ENCODE measurements at regions not wholly inside any gene's neighbourhood (a gene's known extent, or its start where the extent isn't known, plus 50 kb on each side); places are given as distances from the start of the nearest gene placed in this dataset.

DNA sequence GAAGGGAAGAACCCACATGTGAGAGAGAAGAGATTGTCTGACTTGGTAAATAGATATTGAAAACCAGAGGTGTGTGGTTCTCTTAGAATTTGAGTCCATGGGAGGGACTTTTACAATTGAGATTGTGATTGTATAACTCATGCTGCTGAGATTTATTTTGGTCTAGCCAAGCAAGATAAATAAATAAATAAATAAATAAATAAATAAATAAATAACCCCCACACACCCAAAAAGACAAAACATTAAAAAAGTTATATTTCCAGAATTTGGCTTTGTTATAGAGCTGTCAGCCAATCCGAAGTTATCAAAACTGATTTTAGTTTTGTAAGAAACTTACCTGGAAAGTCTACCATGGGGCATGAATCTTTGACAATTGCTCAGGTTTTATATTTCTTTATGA, 416.6 kb downstream of the ZSWIM6 start:
- Histone ChIP-seq H3K23ac (ENCODE audit: low read depth, low read length, poor library complexity) (no peak overlapping the region), H3K79me1 (ENCODE audit: low read depth, low read length) (no peaks in the 10 kb centered on the region), H3K9me3 (replicated peaks in 1 of 2; ENCODE audit: control insufficient read depth in 2 of 2, insufficient read depth in 1 of 2, low read depth in 1 of 2, low read length in 2 of 2) (peaks cover 0 to 22% of the 10 kb centered on the region in 2 donors), H3K9ac (ENCODE audit: low read depth, low read length, poor library complexity) (no peak overlapping the region), H4K8ac (ENCODE audit: low read depth, low read length) (no peak overlapping the region), H3K14ac (ENCODE audit: low read length) (no peak overlapping the region), H2AFZ (ENCODE audit: low read length) (no peak overlapping the region), H3K27me3 (ENCODE audit: control insufficient read depth in 3 of 3, insufficient read depth in 3 of 3, low read depth in 1 of 3, low read length in 3 of 3) (no peaks in the 10 kb centered on the region), H3K4ac (ENCODE audit: low read length) (no peak overlapping the region), H2BK120ac (ENCODE audit: low read depth, low read length) (no peak overlapping the region), H3K4me3 (ENCODE audit: low read length in 2 of 2) (no peak overlapping the region), H2BK5ac (ENCODE audit: low read length) (no peak overlapping the region), H3K36me3 (replicated peaks in 1 of 2; ENCODE audit: control insufficient read depth in 2 of 2, insufficient read depth in 2 of 2, low read length in 2 of 2) (no peaks in the 10 kb centered on the region), H2AK5ac (ENCODE audit: low read depth, low read length) (no peak overlapping the region), H3K18ac (ENCODE audit: low read length) (no peak overlapping the region), H2BK12ac (ENCODE audit: low read length) (no peak overlapping the region), H3K4me2 (ENCODE audit: insufficient read depth, low read length, poor library complexity, severe bottlenecking) (no peak overlapping the region), H3K4me1 (ENCODE audit: control insufficient read depth in 2 of 2, insufficient read depth in 1 of 2, low read depth in 1 of 2, low read length in 2 of 2) (peaks cover 0 to 9% of the 10 kb centered on the region in 2 donors), H4K91ac (ENCODE audit: low read depth, low read length, poor library complexity) (no peak overlapping the region), H2BK15ac (ENCODE audit: low read length) (no peak overlapping the region), H3K27ac (replicated peaks; ENCODE audit: low read length) (no peak overlapping the region)
- DNase-seq (ENCODE audit: low spot score), result no peak
- WGBS, 2 donors (ENCODE audit: extremely low coverage in 2 of 2, insufficient read length in 2 of 2, insufficient replicate concordance in 1 of 2), result no CpG with 5 or more reads among the region's 1 CpG

DNA sequence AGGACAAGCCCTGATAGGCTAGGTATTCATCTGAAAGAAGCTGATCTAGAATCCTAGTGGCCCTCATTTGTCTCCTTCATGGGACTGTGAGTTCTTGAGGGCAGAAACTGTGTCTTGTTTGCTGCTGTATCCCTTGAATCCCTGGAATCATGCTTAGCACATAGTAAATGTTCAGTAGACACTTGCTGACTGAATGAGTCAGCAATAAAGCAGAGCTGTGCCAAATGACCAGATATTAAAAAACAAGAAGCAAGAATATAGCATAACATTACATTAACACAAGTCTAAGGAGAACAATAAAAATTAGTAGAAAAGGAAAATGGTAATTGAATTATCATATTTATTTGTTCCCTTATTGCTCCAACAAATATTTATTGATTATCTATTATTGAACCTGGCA, 420.5 kb downstream of the ZSWIM6 start:
- Histone ChIP-seq H3K23ac (ENCODE audit: low read depth, low read length, poor library complexity) (no peak overlapping the region), H3K4me2 (ENCODE audit: insufficient read depth, low read length, poor library complexity, severe bottlenecking) (no peak overlapping the region), H4K8ac (ENCODE audit: low read depth, low read length) (no peak overlapping the region), H2AFZ (ENCODE audit: low read length) (no peak overlapping the region), H2BK5ac (ENCODE audit: low read length) (no peak overlapping the region), H3K27me3 (ENCODE audit: control insufficient read depth in 3 of 3, insufficient read depth in 3 of 3, low read depth in 1 of 3, low read length in 3 of 3) (no peaks in the 10 kb centered on the region), H2BK15ac (ENCODE audit: low read length) (no peak overlapping the region), H3K4me3 (ENCODE audit: low read length in 2 of 2) (no peak overlapping the region), H3K18ac (ENCODE audit: low read length) (no peak overlapping the region), H2BK12ac (ENCODE audit: low read length) (no peak overlapping the region), H3K4ac (ENCODE audit: low read length) (no peak overlapping the region), H3K79me1 (ENCODE audit: low read depth, low read length) (no peaks in the 10 kb centered on the region), H3K9ac (ENCODE audit: low read depth, low read length, poor library complexity) (no peak overlapping the region), H3K9me3 (replicated peaks in 1 of 2; ENCODE audit: control insufficient read depth in 2 of 2, insufficient read depth in 1 of 2, low read depth in 1 of 2, low read length in 2 of 2) (peaks cover 0 to 2% of the 10 kb centered on the region in 2 donors), H2AK5ac (ENCODE audit: low read depth, low read length) (no peak overlapping the region), H2BK120ac (ENCODE audit: low read depth, low read length) (no peak overlapping the region), H3K4me1 (ENCODE audit: control insufficient read depth in 2 of 2, insufficient read depth in 1 of 2, low read depth in 1 of 2, low read length in 2 of 2) (no peaks in the 10 kb centered on the region), H3K14ac (ENCODE audit: low read length) (no peak overlapping the region), H4K91ac (ENCODE audit: low read depth, low read length, poor library complexity) (no peak overlapping the region), H3K27ac (replicated peaks; ENCODE audit: low read length) (no peak overlapping the region), H3K36me3 (replicated peaks in 1 of 2; ENCODE audit: control insufficient read depth in 2 of 2, insufficient read depth in 2 of 2, low read length in 2 of 2) (no peaks in the 10 kb centered on the region)
- DNase-seq (ENCODE audit: low spot score), result no peak

DNA sequence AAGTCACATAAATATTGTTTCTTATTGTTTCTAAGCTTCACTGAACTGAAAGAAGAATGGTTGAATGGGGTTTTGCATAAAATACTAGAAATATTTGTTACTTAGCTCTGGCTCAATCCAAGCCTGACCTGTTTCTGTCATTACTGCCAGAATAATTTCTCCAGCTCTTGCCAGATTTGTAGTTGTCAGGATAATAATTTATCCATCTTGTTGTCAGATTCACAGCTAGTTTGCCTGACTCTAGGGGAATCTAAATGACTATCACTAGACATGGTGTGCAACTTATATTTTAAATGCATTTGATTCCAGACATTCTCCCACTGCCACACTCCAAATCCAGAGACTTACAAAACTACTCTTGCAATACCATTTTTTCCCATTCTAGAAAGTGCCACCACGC, 422.7 kb downstream of the ZSWIM6 start:
- H2BK5ac ChIP-seq (ENCODE audit: low read length), result no peak overlapping the region
- H3K23ac ChIP-seq (ENCODE audit: low read depth, low read length, poor library complexity), result no peak overlapping the region
- H3K9me3 ChIP-seq (replicated peaks in 1 of 2; ENCODE audit: control insufficient read depth in 2 of 2, insufficient read depth in 1 of 2, low read depth in 1 of 2, low read length in 2 of 2), result peaks cover 0 to 2% of the 10 kb centered on the region in 2 donors
- no peak overlapping the region for H4K91ac ChIP-seq (ENCODE audit: low read depth, low read length, poor library complexity)
- no peaks in the 10 kb centered on the region for H3K4me1 ChIP-seq (ENCODE audit: control insufficient read depth in 2 of 2, insufficient read depth in 1 of 2, low read depth in 1 of 2, low read length in 2 of 2)
- no peak overlapping the region for H3K9ac ChIP-seq (ENCODE audit: low read depth, low read length, poor library complexity)
- H2AFZ ChIP-seq (ENCODE audit: low read length), result no peak overlapping the region
- H3K4me2 ChIP-seq (ENCODE audit: insufficient read depth, low read length, poor library complexity, severe bottlenecking), result no peak overlapping the region
- H3K18ac ChIP-seq (ENCODE audit: low read length), result no peak overlapping the region
- no peak overlapping the region for H2AK5ac ChIP-seq (ENCODE audit: low read depth, low read length)
- no peaks in the 10 kb centered on the region for H3K36me3 ChIP-seq (replicated peaks in 1 of 2; ENCODE audit: control insufficient read depth in 2 of 2, insufficient read depth in 2 of 2, low read length in 2 of 2)
- no peaks in the 10 kb centered on the region for H3K79me1 ChIP-seq (ENCODE audit: low read depth, low read length)
- WGBS, 2 donors (ENCODE audit: extremely low coverage in 2 of 2, insufficient read length in 2 of 2, insufficient replicate concordance in 1 of 2), result no CpG with 5 or more reads among the region's 1 CpG
- H2BK12ac ChIP-seq (ENCODE audit: low read length), result no peak overlapping the region
- no peak overlapping the region for H2BK15ac ChIP-seq (ENCODE audit: low read length)
- no peak overlapping the region for H3K4ac ChIP-seq (ENCODE audit: low read length)
- no peak overlapping the region for H2BK120ac ChIP-seq (ENCODE audit: low read depth, low read length)
- no peak overlapping the region for H3K4me3 ChIP-seq (ENCODE audit: low read length in 2 of 2)
- H3K27ac ChIP-seq (replicated peaks; ENCODE audit: low read length), result no peak overlapping the region
- H4K8ac ChIP-seq (ENCODE audit: low read depth, low read length), result no peak overlapping the region
- no peak overlapping the region for H3K14ac ChIP-seq (ENCODE audit: low read length)
- DNase-seq (ENCODE audit: low spot score), result no peak
- H3K27me3 ChIP-seq (ENCODE audit: control insufficient read depth in 3 of 3, insufficient read depth in 3 of 3, low read depth in 1 of 3, low read length in 3 of 3), result no peaks in the 10 kb centered on the region

DNA sequence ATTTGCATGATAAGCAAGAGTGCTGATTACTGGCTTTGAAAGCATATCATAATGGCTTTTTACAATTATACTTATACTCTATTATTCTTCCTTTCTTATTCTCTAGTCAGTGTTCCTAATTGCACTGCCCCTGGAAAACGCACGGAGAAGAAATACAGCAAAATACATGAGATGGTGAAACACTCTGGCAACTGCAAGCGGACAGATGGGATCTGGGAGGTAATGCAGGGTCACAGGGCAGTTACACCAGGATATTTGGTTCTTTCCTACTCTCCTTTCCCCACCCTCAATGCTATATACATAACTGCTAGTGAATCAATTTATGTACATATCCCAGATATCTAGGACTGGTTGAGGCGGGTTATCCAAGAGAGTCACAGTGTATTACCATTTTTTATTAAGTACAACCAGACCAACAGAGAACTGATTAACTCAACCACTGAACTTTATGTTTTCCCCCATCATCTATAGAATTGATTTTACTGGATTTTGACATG, 423.7 kb downstream of the ZSWIM6 start:
- no CpG with 5 or more reads among the region's 4 CpGs for WGBS, 2 donors (ENCODE audit: extremely low coverage in 2 of 2, insufficient read length in 2 of 2, insufficient replicate concordance in 1 of 2)
- H4K8ac ChIP-seq (ENCODE audit: low read depth, low read length), result no peak overlapping the region
- H3K18ac ChIP-seq (ENCODE audit: low read length), result no peak overlapping the region
- no peak overlapping the region for H3K14ac ChIP-seq (ENCODE audit: low read length)
- H3K79me1 ChIP-seq (ENCODE audit: low read depth, low read length), result no peaks in the 10 kb centered on the region
- H3K23ac ChIP-seq (ENCODE audit: low read depth, low read length, poor library complexity), result no peak overlapping the region
- no peak overlapping the region for H2BK120ac ChIP-seq (ENCODE audit: low read depth, low read length)
- no peak overlapping the region for H2BK5ac ChIP-seq (ENCODE audit: low read length)
- H3K36me3 ChIP-seq (replicated peaks in 1 of 2; ENCODE audit: control insufficient read depth in 2 of 2, insufficient read depth in 2 of 2, low read length in 2 of 2), result no peaks in the 10 kb centered on the region
- H3K4ac ChIP-seq (ENCODE audit: low read length), result no peak overlapping the region
- no peak overlapping the region for H3K9ac ChIP-seq (ENCODE audit: low read depth, low read length, poor library complexity)
- H2BK15ac ChIP-seq (ENCODE audit: low read length), result no peak overlapping the region
- no peaks in the 10 kb centered on the region for H3K4me1 ChIP-seq (ENCODE audit: control insufficient read depth in 2 of 2, insufficient read depth in 1 of 2, low read depth in 1 of 2, low read length in 2 of 2)
- H2AFZ ChIP-seq (ENCODE audit: low read length), result no peak overlapping the region
- no peak overlapping the region for H4K91ac ChIP-seq (ENCODE audit: low read depth, low read length, poor library complexity)
- no peak overlapping the region for H2AK5ac ChIP-seq (ENCODE audit: low read depth, low read length)
- no peak for DNase-seq (ENCODE audit: low spot score)
- H3K27me3 ChIP-seq (ENCODE audit: control insufficient read depth in 3 of 3, insufficient read depth in 3 of 3, low read depth in 1 of 3, low read length in 3 of 3), result no peaks in the 10 kb centered on the region
- no peaks in the 10 kb centered on the region for H3K9me3 ChIP-seq (replicated peaks in 1 of 2; ENCODE audit: control insufficient read depth in 2 of 2, insufficient read depth in 1 of 2, low read depth in 1 of 2, low read length in 2 of 2)
- H3K4me2 ChIP-seq (ENCODE audit: insufficient read depth, low read length, poor library complexity, severe bottlenecking), result no peak overlapping the region
- no peak overlapping the region for H3K4me3 ChIP-seq (ENCODE audit: low read length in 2 of 2)
- no peak overlapping the region for H2BK12ac ChIP-seq (ENCODE audit: low read length)
- no peak overlapping the region for H3K27ac ChIP-seq (replicated peaks; ENCODE audit: low read length)
